ENCODE measurements at regions not wholly inside any gene's neighbourhood (a gene's known extent, or its start where the extent isn't known, plus 50 kb on each side); places are given as distances from the start of the nearest gene placed in this dataset.

DNA sequence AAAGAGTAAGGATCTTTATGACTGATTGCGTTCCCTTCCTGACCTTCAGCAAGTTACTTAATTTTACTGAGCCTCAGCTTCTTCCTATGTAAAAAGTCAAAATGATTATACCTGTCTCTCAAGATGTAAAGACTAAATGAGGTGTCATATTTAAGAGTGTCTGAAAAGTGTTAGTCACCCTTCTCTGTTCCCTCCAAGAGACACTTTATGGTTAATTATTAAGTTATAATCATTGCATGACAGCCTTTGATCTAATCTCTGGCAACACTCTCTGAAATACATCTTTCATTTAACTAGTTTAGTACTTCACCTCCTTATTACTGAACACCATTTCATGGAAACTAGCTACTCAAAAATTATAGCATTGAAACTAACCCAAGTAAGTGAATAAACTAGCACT lies 54.8 kb downstream of the BMAL2 start:
- TF ChIP-seq, protein P1, sequence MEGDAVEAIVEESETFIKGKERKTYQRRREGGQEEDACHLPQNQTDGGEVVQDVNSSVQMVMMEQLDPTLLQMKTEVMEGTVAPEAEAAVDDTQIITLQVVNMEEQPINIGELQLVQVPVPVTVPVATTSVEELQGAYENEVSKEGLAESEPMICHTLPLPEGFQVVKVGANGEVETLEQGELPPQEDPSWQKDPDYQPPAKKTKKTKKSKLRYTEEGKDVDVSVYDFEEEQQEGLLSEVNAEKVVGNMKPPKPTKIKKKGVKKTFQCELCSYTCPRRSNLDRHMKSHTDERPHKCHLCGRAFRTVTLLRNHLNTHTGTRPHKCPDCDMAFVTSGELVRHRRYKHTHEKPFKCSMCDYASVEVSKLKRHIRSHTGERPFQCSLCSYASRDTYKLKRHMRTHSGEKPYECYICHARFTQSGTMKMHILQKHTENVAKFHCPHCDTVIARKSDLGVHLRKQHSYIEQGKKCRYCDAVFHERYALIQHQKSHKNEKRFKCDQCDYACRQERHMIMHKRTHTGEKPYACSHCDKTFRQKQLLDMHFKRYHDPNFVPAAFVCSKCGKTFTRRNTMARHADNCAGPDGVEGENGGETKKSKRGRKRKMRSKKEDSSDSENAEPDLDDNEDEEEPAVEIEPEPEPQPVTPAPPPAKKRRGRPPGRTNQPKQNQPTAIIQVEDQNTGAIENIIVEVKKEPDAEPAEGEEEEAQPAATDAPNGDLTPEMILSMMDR (IDR thresholded peaks at IDR 0.05), result no peak
- no peak for TF ChIP-seq POLR2A (IDR thresholded peaks at IDR 0.05)
